SK-N-SH (cell line): ENCODE measurements at regions not wholly inside any gene's neighbourhood (a gene's known extent, or its start where the extent isn't known, plus 50 kb on each side); places are given as distances from the start of the nearest gene placed in this dataset.

Experiments used
- CTCF ChIA-PET: fragments of 300-600, 350-600 bp; formaldehyde crosslinking; extraction: SDS; loops from one replicate; lab custom pipeline; 2021; lab: Yijun Ruan, JAX
- POLR2A ChIA-PET: fragments of 350-600 bp; sonication (Branson Sonifier 250); formaldehyde crosslinking; extraction: SDS; loops from one replicate; lab custom pipeline; 2020; ENCODE audit warnings: antibody characterized with exemption, inconsistent platforms; lab: Yijun Ruan, JAX
- DNase-seq: peaks from one replicate; pipeline ENCODE4 v3.0.0; 2012
- H2AFZ ChIP-seq: fragments of 200-600 bp; sonication (generic); 2 replicates; pipeline ENCODE4 v1.8.1; 2016; ENCODE audit warnings: antibody characterized with exemption, mild to moderate bottlenecking, low read depth
- H3F3A ChIP-seq: fragments of 200-600 bp; sonication (generic); replicated peaks from 2 replicates; pipeline ENCODE3; 2016; ENCODE audit warnings: antibody characterized with exemption, mild to moderate bottlenecking; ENCODE audit not compliant: insufficient read depth
- H3K27ac ChIP-seq, 2 experiments: fragments of 200-500 bp in 1 of 2; fragments of 200-600 bp in 1 of 2; sonication (Bioruptor generic) in 1 of 2; sonication (generic), shearing (Covaris generic) in 1 of 2; 2 replicates each; pipeline versions ENCODE4 v1.5.1 to v1.6.1; 2014 to 2016; ENCODE audit warnings: low read depth in 2 of 2, inconsistent platforms in 1 of 2, low read length in 1 of 2, mild to moderate bottlenecking in 1 of 2, mixed read lengths in 1 of 2
- H3K27me3 ChIP-seq: fragments of 200-600 bp; sonication (generic), shearing (Covaris generic); 2 replicates; pipeline ENCODE4 v1.6.1; 2016; ENCODE audit warnings: mixed run types; ENCODE audit not compliant: insufficient read depth
- H3K36me3 ChIP-seq, 2 experiments: fragments of 200-500 bp in 1 of 2; fragments of 200-600 bp in 1 of 2; sonication (Bioruptor generic) in 1 of 2; sonication (generic) in 1 of 2; replicated peaks in 1 of 2; 2 replicates each; pipeline versions ENCODE3 to v1.5.1; 2014 to 2016; ENCODE audit warnings: low read length in 1 of 2, mild to moderate bottlenecking in 1 of 2; ENCODE audit not compliant: insufficient read depth in 2 of 2, control insufficient read depth in 1 of 2
- H3K4me1 ChIP-seq, 2 experiments: fragments of 200-500 bp in 1 of 2; fragments of 200-600 bp in 1 of 2; sonication (Bioruptor generic) in 1 of 2; sonication (generic), shearing (Covaris generic) in 1 of 2; 2 replicates each; pipeline versions ENCODE4 v1.5.1 to v1.6.1; 2014 to 2016; ENCODE audit warnings: low read depth in 1 of 2, low read length in 1 of 2, mixed run types in 1 of 2; ENCODE audit not compliant: insufficient read depth in 2 of 2, control insufficient read depth in 1 of 2
- H3K4me2 ChIP-seq: fragments of 200-600 bp; sonication (generic), shearing (Covaris generic); 2 replicates; pipeline ENCODE4 v1.6.1; 2017; ENCODE audit warnings: mixed run types
- H3K4me3 ChIP-seq, 2 experiments: fragments of 200-500 bp in 1 of 2; fragments of 200-600 bp in 1 of 2; sonication (Bioruptor generic) in 1 of 2; sonication (generic), shearing (Covaris generic) in 1 of 2; 2 replicates each; pipeline versions ENCODE4 v1.5.1 to v1.8.1; 2014 to 2016; ENCODE audit warnings: low read depth in 2 of 2, inconsistent platforms in 1 of 2, low read length in 1 of 2, mild to moderate bottlenecking in 1 of 2, mixed read lengths in 1 of 2, moderate library complexity in 1 of 2
- H3K79me2 ChIP-seq: fragments of 200-600 bp; sonication (generic); 2 replicates; pipeline ENCODE4 v1.8.1; 2017; ENCODE audit warnings: mild to moderate bottlenecking; ENCODE audit not compliant: insufficient read depth
- H3K9ac ChIP-seq: fragments of 200-600 bp; sonication (generic); 2 replicates; pipeline ENCODE4 v1.6.1; 2017; ENCODE audit warnings: mixed run types
- H3K9me2 ChIP-seq: fragments of 200-600 bp; sonication (generic); 2 replicates; pipeline ENCODE4 v1.6.1; 2017; ENCODE audit warnings: mixed run types
- H3K9me3 ChIP-seq: fragments of 200-600 bp; sonication (generic); 2 replicates; pipeline ENCODE4 v1.6.1; 2017; ENCODE audit warnings: mixed run types, mild to moderate bottlenecking, moderate library complexity
- H4K20me1 ChIP-seq: fragments of 200-600 bp; sonication (generic); 2 replicates; pipeline ENCODE4 v1.6.1; 2017; ENCODE audit warnings: mild to moderate bottlenecking, mixed run types; ENCODE audit not compliant: insufficient read depth
- EP300 ChIP-seq, 2 experiments: IDR thresholded peaks; 2 replicates each; pipeline versions ENCODE4 v1.4.0 to v1.6.1; 2012; ENCODE audit warnings: borderline replicate concordance in 1 of 2, low read depth in 1 of 2, low read length in 1 of 2
- EZH2phosphoT487 ChIP-seq: fragments of 200-600 bp; sonication (generic); IDR thresholded peaks from 2 replicates; pipeline ENCODE4 v1.6.1; 2017; ENCODE audit warnings: low read depth, mixed run types, mild to moderate bottlenecking, antibody characterized with exemption, moderate library complexity, borderline replicate concordance
- FOSL2 ChIP-seq: IDR thresholded peaks from 2 replicates; pipeline ENCODE4 v1.4.0; 2012; ENCODE audit warnings: low read depth, mild to moderate bottlenecking, moderate library complexity, borderline replicate concordance
- FOXJ3 ChIP-seq: sonication (generic); formaldehyde crosslinking; IDR thresholded peaks from 2 replicates; pipeline ENCODE4 v1.5.1; 2020; ENCODE audit warnings: mild to moderate bottlenecking, missing genetic modification reagents
- FOXM1 ChIP-seq: IDR thresholded peaks from 2 replicates; pipeline ENCODE4 v1.4.0; 2012; ENCODE audit warnings: low read depth, mild to moderate bottlenecking
- IRF3 ChIP-seq: fragments of 150-350 bp; IDR thresholded peaks from 2 replicates; pipeline ENCODE4 v1.6.1; 2016; ENCODE audit warnings: mild to moderate bottlenecking, low read depth, low read length
- JUND ChIP-seq: IDR thresholded peaks from 2 replicates; pipeline ENCODE4 v1.4.0; 2012
- MXI1 ChIP-seq: IDR thresholded peaks from 2 replicates; pipeline ENCODE4 v1.6.1; 2012; ENCODE audit warnings: mild to moderate bottlenecking, low read depth, low read length, improper control_type of control experiment
- NFIC ChIP-seq: IDR thresholded peaks from 2 replicates; pipeline ENCODE4 v1.4.0; 2012; ENCODE audit warnings: borderline replicate concordance
- RAD21 ChIP-seq: IDR thresholded peaks from 2 replicates; pipeline ENCODE4 v1.6.1; 2012; ENCODE audit warnings: mild to moderate bottlenecking, low read length
- SIN3A ChIP-seq: IDR thresholded peaks from 2 replicates; pipeline ENCODE4 v1.6.1; 2012; ENCODE audit warnings: low read depth, mild to moderate bottlenecking, low read length, moderate library complexity, borderline replicate concordance
- SMC3 ChIP-seq: IDR thresholded peaks from 2 replicates; pipeline ENCODE4 v1.6.1; 2012; ENCODE audit warnings: low read depth, low read length, improper control_type of control experiment
- TEAD4 ChIP-seq: IDR thresholded peaks from 2 replicates; pipeline ENCODE4 v1.4.0; 2012; ENCODE audit warnings: mild to moderate bottlenecking, borderline replicate concordance; ENCODE audit not compliant: insufficient read depth
- WGBS: methylation state at CpG from one replicate; pipeline ENCODE4 v1.1.6; 2017; ENCODE audit warnings: low lambda C conversion rate; 5-methylcytosine and 5-hydroxymethylcytosine counted together
- TF ChIP-seq, protein P1 (sequence below): fragments of 200-600 bp; sonication (generic); IDR thresholded peaks from 2 replicates; pipeline ENCODE4 v1.6.1; 2017; ENCODE audit warnings: antibody characterized with exemption, mild to moderate bottlenecking, moderate library complexity
- TF ChIP-seq, protein P2 (sequence below): IDR thresholded peaks from 2 replicates; pipeline ENCODE4 v1.4.0; 2012; ENCODE audit warnings: low read depth, borderline replicate concordance

DNA sequence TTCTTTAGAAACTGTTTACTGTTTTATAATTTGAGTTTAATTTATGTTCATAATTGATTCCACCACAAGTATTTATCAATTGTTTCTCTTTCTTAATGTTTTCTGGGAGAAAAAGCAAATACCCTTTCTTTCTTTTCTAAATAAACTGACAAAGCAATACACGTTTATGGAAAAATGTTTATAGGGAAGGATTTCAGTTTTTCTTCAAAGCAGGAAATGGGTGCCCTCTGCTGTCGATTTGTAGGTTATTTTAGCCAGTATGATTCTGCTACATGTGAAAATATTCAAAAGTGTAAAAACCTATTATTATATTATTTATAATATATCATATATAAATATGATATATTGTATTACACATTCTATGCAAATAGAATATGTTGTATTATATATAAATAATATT is 921.0 kb upstream of the ROBO1 start:
- Histone ChIP-seq H3K4me3 (no peak overlapping the region), H3K9me2 (no peaks in the 10 kb centered on the region)
- ChIA-PET CTCF (interaction anchor here (0.7 to 6.3 kb wide), 3 partner anchors 12 to 1250 kb away, joined by 3 to 55 read pairs (median 4); no protein-coding TSS in a partner anchor), POLR2A (no interaction called here)
- TF ChIP-seq SMC3: peak; percentile 60
- TF ChIP-seq RAD21: peak; percentile 80
- TF ChIP-seq, protein P1, sequence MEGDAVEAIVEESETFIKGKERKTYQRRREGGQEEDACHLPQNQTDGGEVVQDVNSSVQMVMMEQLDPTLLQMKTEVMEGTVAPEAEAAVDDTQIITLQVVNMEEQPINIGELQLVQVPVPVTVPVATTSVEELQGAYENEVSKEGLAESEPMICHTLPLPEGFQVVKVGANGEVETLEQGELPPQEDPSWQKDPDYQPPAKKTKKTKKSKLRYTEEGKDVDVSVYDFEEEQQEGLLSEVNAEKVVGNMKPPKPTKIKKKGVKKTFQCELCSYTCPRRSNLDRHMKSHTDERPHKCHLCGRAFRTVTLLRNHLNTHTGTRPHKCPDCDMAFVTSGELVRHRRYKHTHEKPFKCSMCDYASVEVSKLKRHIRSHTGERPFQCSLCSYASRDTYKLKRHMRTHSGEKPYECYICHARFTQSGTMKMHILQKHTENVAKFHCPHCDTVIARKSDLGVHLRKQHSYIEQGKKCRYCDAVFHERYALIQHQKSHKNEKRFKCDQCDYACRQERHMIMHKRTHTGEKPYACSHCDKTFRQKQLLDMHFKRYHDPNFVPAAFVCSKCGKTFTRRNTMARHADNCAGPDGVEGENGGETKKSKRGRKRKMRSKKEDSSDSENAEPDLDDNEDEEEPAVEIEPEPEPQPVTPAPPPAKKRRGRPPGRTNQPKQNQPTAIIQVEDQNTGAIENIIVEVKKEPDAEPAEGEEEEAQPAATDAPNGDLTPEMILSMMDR: peak; percentile 52
- no peak for TF ChIP-seq NFIC
- TF ChIP-seq FOXM1: no peak
- no peak for TF ChIP-seq FOSL2
- TF ChIP-seq EP300 (IDR thresholded peaks at IDR 0.05; ENCODE audit: borderline replicate concordance in 1 of 2, low read depth in 1 of 2, low read length in 1 of 2): no peak
- no peak for TF ChIP-seq FOXJ3 (CRISPR knock-in tag)
- TF ChIP-seq, protein P2, sequence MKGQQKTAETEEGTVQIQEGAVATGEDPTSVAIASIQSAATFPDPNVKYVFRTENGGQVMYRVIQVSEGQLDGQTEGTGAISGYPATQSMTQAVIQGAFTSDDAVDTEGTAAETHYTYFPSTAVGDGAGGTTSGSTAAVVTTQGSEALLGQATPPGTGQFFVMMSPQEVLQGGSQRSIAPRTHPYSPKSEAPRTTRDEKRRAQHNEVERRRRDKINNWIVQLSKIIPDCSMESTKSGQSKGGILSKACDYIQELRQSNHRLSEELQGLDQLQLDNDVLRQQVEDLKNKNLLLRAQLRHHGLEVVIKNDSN: no peak
- TF ChIP-seq SIN3A: no peak
- TF ChIP-seq JUND: no peak
- TF ChIP-seq, all 33 proteins: peak for 3
- no peak overlapping the region for H3K27ac ChIP-seq
- H3F3A ChIP-seq: no peaks in the 10 kb centered on the region
- DNase-seq: peak; percentile 7
- H3K9me3 ChIP-seq: no peaks in the 10 kb centered on the region
- no peaks in the 10 kb centered on the region for H4K20me1 ChIP-seq
- no peaks in the 10 kb centered on the region for H3K4me1 ChIP-seq
- H3K79me2 ChIP-seq: no peaks in the 10 kb centered on the region
- no peak overlapping the region for H3K4me2 ChIP-seq
- no peaks in the 10 kb centered on the region for H3K36me3 ChIP-seq
- WGBS: under 1% methylated on average over 2 of the region's 2 CpGs
- H3K9ac ChIP-seq: no peak overlapping the region
- H3K27me3 ChIP-seq: no peaks in the 10 kb centered on the region
- no peak overlapping the region for H2AFZ ChIP-seq

DNA sequence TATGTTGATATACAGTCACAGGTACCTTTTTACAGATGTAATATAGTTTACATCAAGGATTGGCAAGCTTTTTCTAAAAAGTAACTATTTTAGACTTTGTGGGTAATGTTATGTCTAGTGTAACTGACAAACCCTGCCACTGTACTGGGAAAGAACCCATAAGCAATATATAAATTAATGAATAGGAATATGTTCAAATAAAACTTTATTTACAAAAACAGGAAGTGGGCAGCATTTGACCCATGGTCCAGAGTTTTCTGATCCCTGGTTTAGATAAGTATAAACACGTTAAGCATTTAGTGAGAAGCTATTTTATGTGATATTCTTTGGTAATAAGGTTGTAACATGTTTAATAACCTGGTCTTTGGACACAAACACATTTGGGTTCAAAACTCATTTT is 915.2 kb upstream of the ROBO1 start:
- CTCF ChIA-PET: interaction anchor here (2.7 kb wide), 1 partner anchor 1162 kb away, joined by 10 read pairs; no protein-coding TSS in a partner anchor
- H3K27me3 ChIP-seq: no peaks in the 10 kb centered on the region
- 10% methylated on average over 1 of the region's 1 CpG for WGBS
- no peak for DNase-seq
- POLR2A ChIA-PET: no interaction called here
- no peaks in the 10 kb centered on the region for H3K9me2 ChIP-seq
- H3K27ac ChIP-seq: no peak overlapping the region
- no peaks in the 10 kb centered on the region for H3K9me3 ChIP-seq
- H3F3A ChIP-seq: no peaks in the 10 kb centered on the region
- no peaks in the 10 kb centered on the region for H3K4me1 ChIP-seq
- H3K4me3 ChIP-seq: no peak overlapping the region
- no peaks in the 10 kb centered on the region for H3K36me3 ChIP-seq
- H3K79me2 ChIP-seq: no peaks in the 10 kb centered on the region
- no peak overlapping the region for H2AFZ ChIP-seq
- TF ChIP-seq NFIC (no peak), TEAD4 (no peak), MXI1 (no peak), IRF3 (no peak), FOSL2 (no peak), SMC3 (no peak), EZH2phosphoT487 (no peak)
- H4K20me1 ChIP-seq: no peaks in the 10 kb centered on the region
- H3K9ac ChIP-seq: no peak overlapping the region
- H3K4me2 ChIP-seq: no peak overlapping the region
